ENCODE measurements at regions not wholly inside any gene's neighbourhood (a gene's known extent, or its start where the extent isn't known, plus 50 kb on each side); places are given as distances from the start of the nearest gene placed in this dataset.

- TF ChIP-seq CTCF (IDR thresholded peaks at IDR 0.05 in 2 of 3, conservative IDR thresholded peaks at IDR 0.05 in 1 of 3; ENCODE audit: borderline replicate concordance in 1 of 3, insufficient read depth in 1 of 3, low read depth in 2 of 3, low read length in 2 of 3) (no peak), EZH2phosphoT487 (IDR thresholded peaks at IDR 0.05; ENCODE audit: borderline replicate concordance) (no peak), SP1 (IDR thresholded peaks at IDR 0.05; ENCODE audit: low read depth) (no peak), EGR1 (IDR thresholded peaks at IDR 0.05; ENCODE audit: low read depth) (no peak), REST (IDR thresholded peaks at IDR 0.05; ENCODE audit: low read depth) (no peak), CEBPB (IDR thresholded peaks at IDR 0.05; ENCODE audit: low read depth) (no peak)
Observed at GRCh38 chr9:95573463-95573862, 56.7 kb upstream of the PTCH1 start (continued).

GRCh38 chr9:95572381-95573151, 55.8 kb upstream of the PTCH1 start:
- Histone ChIP-seq H3K9me3 (ENCODE audit: control insufficient read depth in 1 of 2, insufficient read depth in 1 of 2, low read depth in 1 of 2, low read length in 2 of 2) (no peaks in the 10 kb centered on the region), H3K4me2 (ENCODE audit: low read length) (no peak overlapping the region), H3K4me3 (replicated peaks in 1 of 2; ENCODE audit: low read depth in 1 of 2, low read length in 2 of 2) (no peak overlapping the region), H3K27ac (ENCODE audit: low read depth, low read length) (no peak overlapping the region), H3K9me2 (ENCODE audit: insufficient read depth) (no peaks in the 10 kb centered on the region), H3K36me3 (ENCODE audit: control insufficient read depth in 1 of 2, insufficient read depth in 2 of 2, low read length in 2 of 2) (no peaks in the 10 kb centered on the region), H4K20me1 (ENCODE audit: insufficient read depth) (no peaks in the 10 kb centered on the region), H2AFZ (ENCODE audit: low read depth, low read length, poor library complexity, severe bottlenecking) (no peak overlapping the region), H3K9ac (ENCODE audit: low read length) (no peak overlapping the region), H3K79me2 (ENCODE audit: insufficient read depth, low read length) (no peaks in the 10 kb centered on the region), H3K27me3 (ENCODE audit: insufficient read depth, low read length) (no peaks in the 10 kb centered on the region), H3K4me1 (ENCODE audit: control insufficient read depth in 1 of 2, insufficient read depth in 2 of 2, low read length in 2 of 2) (peaks cover 0 to 2% of the 10 kb centered on the region in 2 experiments; a peak in 1 of 4 replicates)
- ChIA-PET RAD21 (ENCODE audit: low non-redundant PET in 1 of 2, low total read pairs in 2 of 2, uncharacterized antibody in 2 of 2, unreplicated experiment in 2 of 2) (no interaction called here), POLR2A (no interaction called here), CTCF (no interaction called here)
- ATAC-seq = no peak
- intact Hi-C loops (cut with micrococcal nuclease) = no loop called here
- no peak for DNase-seq (ENCODE audit: low read depth, low spot score)
- no TSS peak for BruUV-seq (replicated peaks)
- TF ChIP-seq POLR2AphosphoS5 (IDR thresholded peaks at IDR 0.05; ENCODE audit: low read depth, low read length) = no peak
- TF ChIP-seq ATF3 (IDR thresholded peaks at IDR 0.05) = no peak
- no peak for TF ChIP-seq ELF1 (IDR thresholded peaks at IDR 0.05; ENCODE audit: borderline replicate concordance, low read depth)
- no peak for TF ChIP-seq RAD21 (IDR thresholded peaks at IDR 0.05; ENCODE audit: low read depth)
- TF ChIP-seq EZH2 (IDR thresholded peaks at IDR 0.05) = no peak
- no peak for TF ChIP-seq REST (IDR thresholded peaks at IDR 0.05; ENCODE audit: low read depth)
- no peak for TF ChIP-seq FOSL1 (IDR thresholded peaks at IDR 0.05; ENCODE audit: low read depth)
- TF ChIP-seq JUND (IDR thresholded peaks at IDR 0.05) = no peak
